Activated naive CD8-positive, alpha-beta T cell treated with anti-CD3 and anti-CD28 coated beads, Interleukin-2, amount 10 ng/mL, durations not matched to agents 7 days and 5 days (primary cell): ENCODE measurements at regions not wholly inside any gene's neighbourhood (a gene's known extent, or its start where the extent isn't known, plus 50 kb on each side); places are given as distances from the start of the nearest gene placed in this dataset.

Source experiments
- ATAC-seq: fragments of 150-1000 bp; cut with Tn5 transposase; one replicate; pipeline ENCODE4 v1.10.0; 2021; ENCODE audit warnings: low read depth, moderate library complexity
- POLR2A ChIA-PET: fragments of 350-600 bp; sonication (Branson Sonifier 250); formaldehyde crosslinking; loops from one replicate; lab custom pipeline; 2021; ENCODE audit warnings: antibody characterized with exemption; lab: Charles Lee
- DNase-seq: peaks from one replicate; pipeline ENCODE4 v3.0.0; 2021
- H3K27ac Mint-ChIP-seq: one replicate; pipeline ENCODE4 v1.8.0; 2022; ENCODE audit warnings: mild to moderate bottlenecking, mixed read lengths
- H3K27me3 Mint-ChIP-seq: one replicate; pipeline ENCODE4 v1.8.0; 2022; ENCODE audit warnings: mild to moderate bottlenecking, moderate library complexity, mixed read lengths
- H3K36me3 Mint-ChIP-seq: one replicate; pipeline ENCODE4 v1.8.0; 2021; ENCODE audit warnings: mild to moderate bottlenecking, mixed read lengths
- H3K4me1 Mint-ChIP-seq: one replicate; pipeline ENCODE4 v1.8.0; 2021; ENCODE audit warnings: mixed read lengths
- H3K4me3 Mint-ChIP-seq: one replicate; pipeline ENCODE4 v1.8.0; 2022; ENCODE audit warnings: mild to moderate bottlenecking, moderate library complexity, mixed read lengths
- H3K9me3 Mint-ChIP-seq: one replicate; pipeline ENCODE4 v1.8.0; 2021; ENCODE audit warnings: mixed read lengths

- Mint-ChIP-seq H3K36me3 (no peaks in the 10 kb centered on the region), H3K27me3 (peaks cover 18% of the 10 kb centered on the region), H3K4me1 (no peaks in the 10 kb centered on the region), H3K27ac (no peak overlapping the region), H3K9me3 (peaks cover 2% of the 10 kb centered on the region), H3K4me3 (no peak overlapping the region)
- ATAC-seq (no peak), DNase-seq (no peak)
- POLR2A ChIA-PET = no interaction called here
Observed at GRCh38 chr5:54775645-54776044, 209.7 kb downstream of the ESM1 start.

GRCh38 chr5:54774281-54775170 is 210.9 kb downstream of the ESM1 start:
- DNase-seq (no peak), ATAC-seq (no peak)
- H3K4me1 Mint-ChIP-seq = no peaks in the 10 kb centered on the region
- H3K36me3 Mint-ChIP-seq = no peaks in the 10 kb centered on the region
- H3K27ac Mint-ChIP-seq = no peak overlapping the region
- H3K9me3 Mint-ChIP-seq = peaks cover 2% of the 10 kb centered on the region
- no peak overlapping the region for H3K4me3 Mint-ChIP-seq
- POLR2A ChIA-PET = no interaction called here
- peaks cover 18% of the 10 kb centered on the region for H3K27me3 Mint-ChIP-seq

- peaks cover 2% of the 10 kb centered on the region for H3K9me3 Mint-ChIP-seq
- ATAC-seq = no peak
- H3K4me3 Mint-ChIP-seq = no peak overlapping the region
- H3K4me1 Mint-ChIP-seq = no peaks in the 10 kb centered on the region
- peaks cover 16% of the 10 kb centered on the region for H3K27me3 Mint-ChIP-seq
- POLR2A ChIA-PET = no interaction called here
- H3K27ac Mint-ChIP-seq = no peak overlapping the region
- DNase-seq = no peak
- no peaks in the 10 kb centered on the region for H3K36me3 Mint-ChIP-seq
Observed at GRCh38 chr5:54772684-54773083, 212.7 kb downstream of the ESM1 start.

GRCh38 chr5:54772231-54772630 is 213.2 kb downstream of the ESM1 start:
- DNase-seq (no peak), ATAC-seq (no peak)
- POLR2A ChIA-PET = no interaction called here
- H3K4me1 Mint-ChIP-seq = no peaks in the 10 kb centered on the region
- H3K27ac Mint-ChIP-seq = no peak overlapping the region
- peaks cover 13% of the 10 kb centered on the region for H3K27me3 Mint-ChIP-seq
- H3K4me3 Mint-ChIP-seq = no peak overlapping the region
- H3K36me3 Mint-ChIP-seq = no peaks in the 10 kb centered on the region
- peaks cover 2% of the 10 kb centered on the region for H3K9me3 Mint-ChIP-seq

GRCh38 chr5:54769746-54770145 is 215.6 kb downstream of the ESM1 start:
- Mint-ChIP-seq H3K27ac (no peak overlapping the region), H3K36me3 (no peaks in the 10 kb centered on the region), H3K4me1 (no peaks in the 10 kb centered on the region), H3K27me3 (peaks cover 6% of the 10 kb centered on the region), H3K9me3 (no peaks in the 10 kb centered on the region), H3K4me3 (no peak overlapping the region)
- ATAC-seq (no peak), DNase-seq (no peak)
- POLR2A ChIA-PET = no interaction called here

GRCh38 chr5:54769072-54769471 is 216.3 kb downstream of the ESM1 start:
- Mint-ChIP-seq H3K27me3 (peaks cover 6% of the 10 kb centered on the region), H3K36me3 (no peaks in the 10 kb centered on the region), H3K4me3 (no peak overlapping the region), H3K9me3 (no peaks in the 10 kb centered on the region), H3K4me1 (no peaks in the 10 kb centered on the region), H3K27ac (no peak overlapping the region)
- POLR2A ChIA-PET = no interaction called here
- ATAC-seq (no peak), DNase-seq (no peak)

GRCh38 chr5:54766748-54767147 is 218.6 kb downstream of the ESM1 start:
- H3K9me3 Mint-ChIP-seq = no peaks in the 10 kb centered on the region

GRCh38 chr5:54765165-54766028 is 220.0 kb downstream of the ESM1 start:
- Mint-ChIP-seq H3K4me1 (no peaks in the 10 kb centered on the region), H3K4me3 (no peak overlapping the region), H3K27ac (no peak overlapping the region), H3K27me3 (peaks cover 2% of the 10 kb centered on the region), H3K9me3 (no peaks in the 10 kb centered on the region), H3K36me3 (no peaks in the 10 kb centered on the region)
- DNase-seq (no peak), ATAC-seq (no peak)
- POLR2A ChIA-PET = no interaction called here

More at GRCh38 chr5:54766748-54767147, 218.6 kb downstream of the ESM1 start:
- no peak overlapping the region for H3K4me3 Mint-ChIP-seq
- no peaks in the 10 kb centered on the region for H3K4me1 Mint-ChIP-seq
- POLR2A ChIA-PET = no interaction called here
- DNase-seq (no peak), ATAC-seq (no peak)
- no peaks in the 10 kb centered on the region for H3K36me3 Mint-ChIP-seq
- H3K27me3 Mint-ChIP-seq = peaks cover 2% of the 10 kb centered on the region
- H3K27ac Mint-ChIP-seq = no peak overlapping the region

GRCh38 chr5:54764102-54765090 is 221.0 kb downstream of the ESM1 start:
- no peak for ATAC-seq
- Mint-ChIP-seq H3K27me3 (peaks cover 2% of the 10 kb centered on the region), H3K36me3 (no peaks in the 10 kb centered on the region), H3K4me3 (no peak overlapping the region), H3K9me3 (no peaks in the 10 kb centered on the region), H3K4me1 (no peaks in the 10 kb centered on the region), H3K27ac (no peak overlapping the region)
- DNase-seq = no peak
- POLR2A ChIA-PET = no interaction called here

GRCh38 chr5:54761213-54761701 is 224.1 kb downstream of the ESM1 start:
- H3K27me3 Mint-ChIP-seq = no peaks in the 10 kb centered on the region
- ATAC-seq = no peak
- peaks cover 2% of the 10 kb centered on the region for H3K9me3 Mint-ChIP-seq
- peaks cover 5% of the 10 kb centered on the region for H3K4me1 Mint-ChIP-seq
- H3K27ac Mint-ChIP-seq = no peak overlapping the region
- POLR2A ChIA-PET = no interaction called here
- H3K36me3 Mint-ChIP-seq = peaks cover 2% of the 10 kb centered on the region
- no peak overlapping the region for H3K4me3 Mint-ChIP-seq
- no peak for DNase-seq

- POLR2A ChIA-PET = no interaction called here
- Mint-ChIP-seq H3K27me3 (no peaks in the 10 kb centered on the region), H3K36me3 (peaks cover 6% of the 10 kb centered on the region), H3K27ac (no peak overlapping the region), H3K9me3 (peaks cover 10% of the 10 kb centered on the region), H3K4me3 (no peak overlapping the region), H3K4me1 (peaks cover 13% of the 10 kb centered on the region)
- ATAC-seq (no peak), DNase-seq (no peak)
Observed at GRCh38 chr5:54760182-54760935, 225.0 kb downstream of the ESM1 start.

- Mint-ChIP-seq H3K4me3 (no peak overlapping the region), H3K36me3 (peaks cover 6% of the 10 kb centered on the region), H3K27me3 (no peaks in the 10 kb centered on the region), H3K4me1 (peaks cover 13% of the 10 kb centered on the region), H3K27ac (no peak overlapping the region), H3K9me3 (peaks cover 10% of the 10 kb centered on the region)
- no peak for DNase-seq
- no peak for ATAC-seq
- POLR2A ChIA-PET = no interaction called here
Observed at GRCh38 chr5:54758038-54758437, 227.4 kb downstream of the ESM1 start.
